NOMO-1 (cell line): ENCODE measurements at regions not wholly inside any gene's neighbourhood (a gene's known extent, or its start where the extent isn't known, plus 50 kb on each side); places are given as distances from the start of the nearest gene placed in this dataset.

Experiments
- DNase-seq, 2 experiments: peaks; one replicate each; lab custom pipeline; 2025; ENCODE audit not compliant: unreplicated experiment in 2 of 2; lab: John Stamatoyannopoulos, UW

DNA sequence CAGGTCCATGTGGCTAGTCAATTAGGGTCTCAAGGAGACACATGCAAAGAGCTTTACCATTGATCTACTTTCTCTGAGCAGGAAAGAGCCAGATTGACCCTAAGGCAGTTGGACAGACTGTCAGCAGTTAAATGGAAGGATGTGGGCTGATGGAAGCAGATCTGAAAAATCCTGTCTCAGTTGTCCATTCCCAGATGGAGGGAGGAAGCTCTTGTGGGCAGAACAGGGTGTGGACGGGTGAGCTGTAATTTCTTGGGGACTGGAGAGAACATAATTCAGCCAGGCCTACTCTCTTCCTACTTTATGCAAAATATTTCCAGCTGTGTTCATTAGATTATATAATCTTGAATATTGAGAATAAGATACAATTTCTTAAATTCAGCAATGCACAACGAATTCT lies 163.6 kb downstream of the GNAT3 start:
- DNase-seq, result no peak

DNA sequence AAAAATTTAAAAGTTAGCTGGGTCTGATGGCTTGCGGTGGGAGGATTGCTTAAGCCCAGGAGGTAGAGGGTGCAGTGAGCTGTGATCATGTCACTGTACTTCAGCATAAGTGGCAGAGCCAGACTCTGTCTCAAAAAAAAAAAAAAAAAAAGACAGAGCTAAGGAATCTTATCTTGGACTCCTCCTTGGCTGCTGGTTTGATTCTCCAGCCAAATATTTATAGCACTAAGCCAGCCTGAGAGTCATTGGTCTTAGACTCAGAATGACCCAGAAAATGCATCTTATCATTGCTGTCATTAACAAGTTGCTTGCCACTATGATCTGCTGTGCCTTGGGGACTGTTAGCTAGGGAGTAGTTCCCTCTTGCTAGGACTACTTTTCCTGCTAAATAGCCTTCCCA lies 164.7 kb downstream of the GNAT3 start:
- no peak for DNase-seq

DNA sequence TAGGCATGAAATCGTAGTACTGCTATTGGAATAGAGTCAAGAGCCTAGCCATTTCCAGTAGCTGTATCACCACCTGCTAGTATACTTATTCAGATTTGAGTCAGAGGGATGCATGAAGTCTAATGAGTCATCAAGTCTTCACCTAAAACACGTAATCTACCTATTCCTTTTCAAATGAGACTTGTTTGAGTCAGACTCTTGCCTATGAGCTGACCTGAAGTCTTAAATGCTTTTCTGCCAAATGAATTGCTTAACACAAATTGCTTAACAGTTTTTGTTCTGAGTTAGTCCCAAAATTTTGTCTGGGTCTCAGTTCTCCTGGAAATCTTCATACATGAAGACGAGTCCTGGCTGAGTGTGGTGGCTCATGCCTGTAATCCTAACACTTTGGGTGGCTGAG lies 165.2 kb downstream of the GNAT3 start:
- DNase-seq, result no peak

DNA sequence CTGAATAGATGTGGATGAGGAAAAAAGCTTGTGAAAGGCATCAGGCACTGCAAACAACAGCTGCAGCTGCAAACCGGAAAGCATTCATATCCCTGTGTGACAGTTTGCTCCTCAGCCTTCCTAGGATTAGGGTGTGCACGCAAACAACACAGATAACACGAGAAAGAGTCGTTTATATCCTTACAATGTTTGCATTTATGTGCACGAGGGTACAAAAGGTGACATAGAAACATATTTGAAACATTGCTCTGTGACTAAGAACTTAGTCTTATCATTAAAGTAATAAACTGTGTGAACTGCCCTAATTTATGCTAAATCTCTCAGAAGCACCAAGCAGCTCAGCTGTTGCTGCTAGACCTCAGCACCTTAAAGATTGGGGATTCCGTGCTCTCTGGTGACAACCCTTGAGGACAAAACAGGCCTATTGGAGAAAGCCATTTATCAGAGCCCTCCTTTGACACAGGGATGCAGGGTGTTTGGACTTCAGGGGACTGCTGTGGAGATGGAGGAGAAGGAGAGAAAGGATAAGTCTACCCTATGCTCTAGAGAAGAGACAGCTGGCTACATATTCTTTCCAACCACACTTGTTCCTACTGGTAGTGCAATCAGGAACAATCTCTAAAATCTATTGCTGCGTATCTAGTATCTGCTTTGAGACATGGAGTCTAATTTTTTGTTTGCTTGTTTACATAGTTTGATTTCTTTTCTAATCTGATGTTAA lies 176.2 kb downstream of the GNAT3 start:
- no peak for DNase-seq

DNA sequence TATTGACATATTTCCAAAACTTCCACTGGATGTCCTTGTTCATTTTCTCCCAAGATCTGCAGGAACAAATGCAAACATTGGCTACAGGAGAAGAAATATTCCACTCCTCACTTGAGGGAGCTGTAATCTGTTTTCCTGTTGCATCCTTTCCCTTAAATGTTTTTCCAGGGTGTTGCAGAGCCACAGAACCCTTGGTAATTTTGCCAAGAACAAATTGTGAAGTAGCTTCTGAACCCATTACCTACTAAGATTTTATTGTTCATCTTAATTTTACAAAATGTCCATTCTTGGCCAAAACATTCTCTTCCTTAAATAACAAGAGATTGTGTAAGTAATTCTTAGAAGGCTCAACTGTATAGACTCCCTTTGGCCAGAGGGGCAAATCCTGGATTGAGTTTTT lies 177.0 kb downstream of the GNAT3 start:
- DNase-seq, result no peak

DNA sequence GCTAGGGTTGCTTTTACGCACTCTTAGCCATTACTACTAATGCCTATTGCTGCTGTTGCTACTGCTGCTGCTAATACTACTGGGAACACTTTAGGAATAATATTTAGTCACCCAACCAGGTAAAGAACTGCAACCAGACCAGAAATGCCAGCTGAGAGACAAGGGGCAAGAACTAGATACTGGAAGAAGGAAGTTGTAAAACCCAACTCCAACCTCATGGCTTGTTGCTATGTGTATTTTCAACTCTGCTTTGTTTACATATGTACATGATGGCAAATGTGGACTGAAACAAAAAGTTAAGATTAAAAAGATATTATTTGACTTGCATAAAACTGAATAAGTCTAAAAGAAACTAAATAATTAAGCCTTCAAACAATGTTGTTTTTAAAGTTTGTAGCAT lies 177.7 kb downstream of the GNAT3 start:
- no peak for DNase-seq

DNA sequence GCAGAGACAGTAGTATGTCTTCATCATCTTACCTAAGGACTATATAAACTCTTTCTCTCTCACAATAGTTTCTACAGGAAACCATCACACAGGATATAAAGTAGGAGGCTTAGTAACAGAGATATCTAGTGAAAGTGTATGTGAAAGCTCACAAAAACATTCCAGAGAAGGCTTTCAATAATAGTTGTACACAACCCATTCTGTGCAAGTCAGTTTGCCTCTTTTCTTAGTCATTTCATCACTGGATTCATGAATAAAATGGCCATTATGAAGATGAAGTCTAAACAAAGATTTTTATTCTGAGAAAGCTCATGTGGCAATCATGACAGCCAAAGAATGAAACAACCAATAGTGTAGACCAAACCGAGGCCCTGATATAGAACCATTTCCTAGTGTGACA lies 178.8 kb downstream of the GNAT3 start:
- no peak for DNase-seq

DNA sequence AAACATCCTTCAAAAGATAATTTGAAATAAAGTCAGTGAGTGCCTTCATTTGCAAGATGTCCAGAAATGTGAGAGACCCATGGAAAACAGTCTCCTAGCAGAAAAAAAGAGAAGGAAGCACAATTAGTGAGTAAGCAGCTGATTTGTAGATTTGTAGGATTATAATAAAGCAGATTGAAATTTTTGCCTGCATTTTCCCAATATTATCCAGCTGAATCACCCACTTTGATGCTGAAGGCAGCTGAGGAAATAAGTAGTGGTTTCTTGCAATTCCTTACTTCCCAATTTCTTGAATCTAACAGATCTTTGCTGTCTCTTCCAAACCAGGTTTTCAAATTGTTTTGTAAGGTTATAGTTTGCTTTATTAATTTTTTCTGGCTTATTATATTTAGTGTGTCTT lies 181.4 kb downstream of the GNAT3 start:
- DNase-seq, result no peak

DNA sequence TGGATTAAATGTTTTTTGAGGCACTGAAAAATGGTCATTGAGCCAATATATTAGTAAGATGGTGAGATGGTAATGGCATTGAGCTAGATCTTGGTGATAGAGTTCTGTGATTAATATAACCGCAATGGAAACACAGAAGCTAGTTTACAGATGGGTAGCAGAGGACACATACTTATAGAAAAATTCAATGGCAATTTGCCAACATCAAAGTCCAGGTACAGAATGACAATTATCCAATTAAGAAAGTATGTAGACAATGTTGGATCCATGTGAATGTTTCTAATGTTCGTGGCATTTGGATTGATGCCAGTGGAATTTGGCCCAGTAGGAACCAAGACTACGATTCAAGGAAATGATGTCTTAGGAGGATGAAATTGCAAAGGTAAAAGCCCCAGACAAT lies 187.8 kb downstream of the GNAT3 start:
- no peak for DNase-seq

DNA sequence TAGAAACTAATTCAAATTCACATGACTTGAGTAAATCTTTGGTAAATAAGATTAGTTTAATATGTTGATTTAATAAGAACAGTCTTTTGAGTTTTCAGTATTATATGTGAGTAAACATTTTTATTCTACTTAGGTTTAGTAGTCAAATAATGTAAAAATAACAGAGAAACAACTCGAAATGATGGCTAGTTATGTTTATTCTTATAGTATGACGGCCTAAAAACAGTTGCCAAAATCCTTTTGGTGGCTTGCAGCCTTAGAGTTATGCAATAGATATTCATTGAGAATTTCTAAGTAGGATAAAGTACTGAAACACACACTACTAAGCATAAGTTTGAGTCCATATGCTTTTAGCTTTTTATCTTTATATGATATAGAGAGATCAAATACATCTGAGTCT lies 184.8 kb downstream of the GNAI1 start:
- DNase-seq, result no peak

DNA sequence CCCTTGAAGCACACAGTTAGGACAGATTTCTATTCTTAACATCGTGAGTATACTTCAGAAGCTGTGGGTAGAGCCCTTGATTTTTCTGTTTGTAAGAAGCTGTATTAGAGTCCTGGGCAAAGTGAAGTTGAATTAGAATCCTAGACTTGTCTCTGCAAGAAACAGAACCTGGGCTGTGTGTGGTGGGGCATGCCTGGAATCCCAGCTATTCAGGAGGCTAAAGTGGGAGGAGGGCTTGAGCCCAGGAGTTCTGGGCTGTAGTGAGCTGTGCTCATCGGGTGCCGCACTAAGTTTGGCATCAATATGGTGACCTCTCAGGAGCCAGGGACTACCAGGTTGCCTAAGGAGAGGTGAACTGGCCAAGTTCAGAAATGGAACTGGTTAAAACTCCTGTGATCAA lies 183.4 kb downstream of the GNAI1 start:
- DNase-seq, result no peak

DNA sequence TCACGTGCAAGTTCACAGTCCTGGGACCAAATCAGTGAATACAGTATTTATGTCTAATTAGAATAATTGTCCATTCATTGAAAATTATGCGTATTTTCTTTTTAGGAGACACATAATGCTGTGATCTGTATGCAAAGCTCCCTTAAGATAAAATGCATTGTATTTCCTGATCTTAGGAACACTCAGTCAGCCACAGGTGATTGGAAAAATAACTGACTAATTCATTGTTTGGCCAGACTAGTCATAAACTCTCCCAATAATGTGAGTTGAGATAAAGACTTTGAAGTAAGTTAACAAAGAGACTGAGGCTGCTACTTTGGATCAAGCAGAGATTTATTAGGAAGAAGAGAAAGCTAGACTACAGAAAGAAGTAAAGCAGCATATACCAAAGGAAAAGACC lies 182.2 kb downstream of the GNAI1 start:
- DNase-seq, result no peak

DNA sequence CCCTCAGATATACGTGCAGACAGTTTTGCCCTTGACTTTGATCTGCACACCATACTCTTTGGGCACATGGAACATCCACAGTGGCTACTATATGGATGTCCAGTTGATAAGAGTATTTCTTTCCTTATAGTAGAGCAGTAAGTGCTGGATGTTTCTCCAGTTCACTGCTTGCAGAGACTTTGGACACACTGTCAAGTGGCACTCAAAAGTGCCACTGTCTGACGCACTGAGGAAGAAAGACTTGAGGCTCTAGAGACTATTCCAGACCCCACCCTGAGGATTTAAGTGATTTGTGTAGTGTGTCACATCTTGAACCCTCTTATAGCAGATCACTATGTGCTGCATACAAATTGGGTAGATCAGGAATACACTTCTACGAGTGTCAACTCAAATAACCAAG lies 179.1 kb downstream of the GNAI1 start:
- no peak for DNase-seq

DNA sequence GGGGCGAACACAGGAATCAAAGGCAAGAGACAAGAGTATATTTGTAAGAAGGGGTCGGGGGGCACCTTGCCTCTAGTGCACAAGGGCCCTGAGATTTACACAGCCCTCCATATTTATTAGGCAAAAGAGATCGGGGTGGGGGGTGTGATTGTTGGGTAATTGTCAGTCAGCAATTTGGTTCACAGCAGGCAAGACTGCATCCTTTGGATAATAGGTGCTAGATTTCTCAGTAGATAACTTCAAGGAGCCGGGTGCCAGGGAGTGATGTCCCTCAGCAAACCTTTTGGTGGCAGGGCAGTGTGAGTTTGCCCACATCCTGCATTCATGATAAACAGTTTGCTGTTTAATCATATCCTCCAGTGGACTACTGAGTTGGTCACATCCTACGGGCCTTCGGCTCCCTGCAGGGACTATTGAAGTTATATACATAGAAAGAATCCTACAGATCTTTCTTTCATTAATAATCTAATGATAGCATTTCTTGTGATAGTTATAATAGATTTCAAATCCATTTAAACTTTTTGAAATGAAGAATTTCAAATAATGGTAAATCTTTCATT lies 178.5 kb downstream of the GNAI1 start:
- no peak for DNase-seq

DNA sequence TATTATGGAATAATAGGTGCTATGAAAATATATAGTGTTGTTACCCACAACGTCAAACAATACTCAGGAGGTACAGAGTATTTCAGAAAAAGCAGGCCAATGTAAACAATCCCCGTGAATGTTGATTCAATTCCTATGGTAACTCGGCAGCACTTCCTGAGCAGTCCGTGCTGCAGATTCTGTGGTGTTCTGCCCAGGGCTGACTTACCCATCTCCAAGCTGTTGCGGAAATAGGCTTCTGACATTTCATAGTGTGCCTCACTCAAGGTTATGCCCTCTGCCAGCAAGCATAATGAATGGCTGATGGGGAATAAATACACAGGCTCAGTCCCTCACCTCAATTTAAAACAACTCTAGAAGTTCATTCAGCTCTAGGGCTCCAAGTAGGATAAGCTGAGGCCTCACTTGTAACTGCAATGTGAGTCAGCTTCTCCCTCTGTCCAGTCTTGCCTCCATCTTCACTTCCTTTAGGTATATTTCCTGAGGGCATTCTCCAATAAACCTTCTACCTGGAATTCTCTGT lies 177.6 kb downstream of the GNAI1 start:
- no peak for DNase-seq

DNA sequence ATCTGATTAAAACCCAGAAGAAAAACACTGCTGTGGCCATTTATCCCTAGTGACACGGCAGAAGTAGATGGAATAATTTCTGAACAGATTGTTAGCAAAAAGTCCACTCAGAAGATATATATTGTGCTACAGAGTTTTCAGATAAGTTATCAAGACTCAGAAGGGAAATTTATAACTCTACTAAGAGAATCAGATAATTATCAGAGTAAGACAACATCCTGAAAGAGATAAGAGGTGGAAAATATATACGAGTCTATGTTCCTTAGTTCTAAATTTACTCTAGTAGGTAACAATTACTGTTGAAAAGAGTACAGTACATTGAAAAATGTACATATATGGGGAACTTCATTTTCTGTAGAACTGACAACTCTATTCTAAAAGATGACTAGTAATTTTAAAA lies 176.7 kb downstream of the GNAI1 start:
- no peak for DNase-seq

DNA sequence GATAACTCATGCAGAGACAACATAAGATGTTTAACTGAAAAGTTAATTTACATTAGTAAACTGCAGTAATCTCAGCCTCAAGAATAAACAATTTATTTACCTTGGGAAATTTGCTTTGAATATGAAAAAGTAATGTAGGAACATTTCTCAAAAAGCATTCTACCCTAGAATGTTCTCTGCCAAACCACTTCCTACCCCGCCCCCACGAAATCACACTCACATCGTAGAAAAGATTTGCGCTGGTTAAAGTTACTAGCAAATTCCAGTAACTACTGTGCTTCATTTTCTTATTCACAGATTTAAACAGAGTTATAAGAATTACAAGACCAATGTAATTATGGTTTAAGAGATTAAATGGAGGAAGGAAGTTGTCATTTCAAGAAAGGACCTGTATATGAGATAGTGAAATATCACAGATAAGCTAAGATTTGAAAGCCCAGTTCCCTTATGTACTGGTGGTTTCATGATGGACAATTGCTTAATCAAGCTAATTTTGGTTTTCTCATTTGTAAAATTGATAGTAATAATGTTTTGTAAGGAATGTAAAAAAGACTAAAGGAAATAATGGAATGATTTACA lies 175.4 kb downstream of the GNAI1 start:
- no peak for DNase-seq

DNA sequence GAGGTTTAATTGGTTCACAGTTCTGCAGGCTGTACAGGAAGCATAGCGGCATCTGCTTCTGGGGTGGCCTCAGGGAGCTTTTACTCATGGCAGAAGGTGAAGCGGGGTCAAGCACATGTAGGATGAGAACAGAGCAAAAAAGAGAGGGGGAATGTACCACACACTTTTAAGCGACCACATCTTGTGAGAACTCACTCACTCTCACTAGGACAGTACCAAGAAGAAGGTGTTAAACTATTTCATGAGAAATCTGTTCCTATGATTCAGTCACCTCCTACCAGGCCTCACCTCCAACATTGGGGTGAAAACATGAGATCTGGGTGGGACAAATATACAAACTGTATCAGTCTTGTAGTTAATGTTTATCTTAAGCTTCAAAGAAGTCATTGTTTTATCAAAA lies 174.7 kb downstream of the GNAI1 start:
- no peak for DNase-seq

DNA sequence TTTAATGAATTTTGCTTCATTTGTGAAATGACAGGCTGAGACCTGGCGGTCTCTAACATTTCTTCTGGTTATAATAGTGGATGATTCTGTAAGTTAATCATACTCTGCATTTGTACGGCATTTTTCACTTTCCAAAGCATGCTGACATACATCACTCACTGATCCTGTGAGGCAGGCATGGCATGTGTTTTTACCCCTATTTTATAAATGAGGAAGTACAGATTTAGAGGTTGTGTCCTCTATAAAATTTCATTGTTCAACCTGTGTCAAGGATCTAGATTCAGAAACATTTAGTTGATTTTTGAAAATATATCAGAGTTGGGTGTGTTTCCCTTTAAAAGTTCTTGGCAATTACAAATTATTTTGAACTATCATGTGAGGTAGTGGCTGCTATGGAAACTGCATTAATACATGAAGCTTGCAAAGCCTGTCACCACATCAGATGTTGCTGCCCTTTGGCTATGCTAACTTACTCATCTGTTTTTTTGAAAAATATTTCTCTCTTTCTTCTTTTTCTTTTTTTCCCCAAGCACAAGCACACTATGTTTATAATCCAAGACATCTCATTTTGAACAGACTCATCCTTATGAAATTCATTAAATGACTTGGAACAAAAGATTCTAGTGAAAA lies 172.7 kb downstream of the GNAI1 start:
- DNase-seq, result peak in 1 of 2 experiments; percentile 41

DNA sequence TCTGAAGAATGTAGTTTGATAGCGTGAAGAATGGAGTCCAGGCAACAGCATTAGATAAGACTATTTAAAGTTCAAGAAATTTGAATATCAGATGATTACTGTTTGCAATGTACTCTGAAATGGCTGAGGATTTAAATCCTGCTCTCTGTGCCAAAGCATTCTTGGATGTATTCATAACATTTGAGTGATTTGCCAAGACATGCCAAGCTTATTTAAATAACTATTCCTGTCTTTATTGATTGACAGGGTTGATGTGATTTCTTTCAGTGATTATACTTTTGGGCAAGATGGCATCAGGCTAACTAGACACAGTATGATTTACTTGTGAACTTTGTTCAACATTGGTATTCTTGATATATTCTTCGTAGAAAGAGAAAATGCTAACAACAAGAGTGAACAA lies 168.7 kb downstream of the GNAI1 start:
- DNase-seq, result no peak

DNA sequence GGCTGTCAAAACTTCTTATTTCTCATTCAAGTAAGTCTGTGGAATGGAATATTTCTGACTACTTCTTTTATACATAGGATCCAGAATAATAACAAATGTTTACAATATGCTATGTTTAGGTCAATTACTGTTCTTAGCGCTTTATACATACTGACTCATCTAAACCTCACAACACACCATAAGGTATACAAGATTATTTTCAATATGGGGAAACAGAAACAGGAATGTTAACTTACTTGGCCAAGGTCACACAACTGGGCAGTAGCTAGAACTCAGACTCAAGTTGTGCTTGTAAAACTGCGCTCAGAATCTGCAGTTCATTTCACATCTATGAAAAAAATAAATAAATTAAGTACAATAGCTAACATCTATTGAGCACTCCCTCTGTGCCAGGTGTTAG lies 168.0 kb downstream of the GNAI1 start:
- DNase-seq, result no peak

DNA sequence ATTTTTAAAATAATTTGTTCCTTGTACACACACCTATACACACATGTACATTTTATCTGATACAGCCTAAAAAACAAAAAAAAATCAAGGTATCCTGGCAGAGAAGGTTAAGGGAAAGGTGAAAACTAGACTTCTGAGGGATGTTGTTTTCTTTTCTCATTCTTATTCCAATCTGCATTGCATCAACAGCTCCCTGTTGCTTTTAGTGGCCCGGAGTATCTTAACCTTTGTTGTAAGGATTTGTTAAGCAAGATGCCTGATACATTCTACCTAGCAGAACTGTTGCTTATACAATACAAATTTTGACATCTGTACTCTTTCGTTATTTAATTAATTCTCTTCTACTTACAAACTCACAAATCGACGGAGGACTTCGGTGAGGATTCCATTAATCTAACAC lies 167.4 kb downstream of the GNAI1 start:
- no peak for DNase-seq
